ENCODE measurements at regions not wholly inside any gene's neighbourhood (a gene's known extent, or its start where the extent isn't known, plus 50 kb on each side); places are given as distances from the start of the nearest gene placed in this dataset.
"Not testable (repeated sequence)": the region's sequence is repeated elsewhere in the genome, so short reads cannot be mapped to it uniquely, and the experiment has no call there.

DNA sequence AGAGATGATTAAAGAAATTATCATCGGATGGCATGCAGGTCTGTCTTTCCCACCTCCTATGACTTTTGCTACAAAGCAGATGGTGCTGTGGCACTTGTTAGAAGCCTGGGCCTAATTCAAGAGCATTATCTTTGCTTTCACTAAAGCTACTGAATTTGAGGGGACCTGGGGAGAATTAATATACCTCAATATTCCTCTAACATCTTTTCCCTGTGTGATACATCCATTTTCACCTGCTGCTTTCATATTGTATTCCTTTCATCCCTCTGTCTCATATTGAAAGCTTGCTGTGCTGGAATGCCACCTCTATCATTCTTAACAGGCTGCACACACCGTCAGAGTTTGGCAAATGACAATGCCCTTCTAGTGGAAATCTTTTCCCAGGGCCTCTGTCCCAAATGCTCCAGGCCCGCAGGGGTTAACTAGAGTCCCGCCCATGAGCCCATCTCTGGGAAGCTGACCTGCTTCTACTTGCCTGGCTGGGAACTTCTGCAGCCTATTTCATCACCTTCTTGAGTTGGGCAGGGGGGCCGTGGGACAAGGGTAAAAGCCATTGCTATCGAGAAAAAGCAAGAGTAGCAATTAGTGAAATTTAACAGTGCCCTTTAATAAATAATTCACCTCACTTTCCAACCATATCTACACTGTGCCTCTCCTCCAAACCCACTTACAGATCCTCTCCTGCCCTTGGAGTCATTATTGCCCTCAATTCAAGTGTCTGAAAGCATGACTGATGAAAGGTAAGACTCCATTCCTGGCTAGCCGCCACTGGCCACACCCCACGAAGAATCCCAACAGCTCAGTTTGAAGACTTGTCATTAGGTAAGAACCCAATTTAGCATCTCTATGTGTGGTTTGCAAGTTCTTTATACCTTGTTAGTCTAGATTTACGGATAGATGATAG, 126.7 kb upstream of the BTG1 start:
- no peak for DNase-seq (ENCODE audit: low read depth in 3 of 3)

DNA sequence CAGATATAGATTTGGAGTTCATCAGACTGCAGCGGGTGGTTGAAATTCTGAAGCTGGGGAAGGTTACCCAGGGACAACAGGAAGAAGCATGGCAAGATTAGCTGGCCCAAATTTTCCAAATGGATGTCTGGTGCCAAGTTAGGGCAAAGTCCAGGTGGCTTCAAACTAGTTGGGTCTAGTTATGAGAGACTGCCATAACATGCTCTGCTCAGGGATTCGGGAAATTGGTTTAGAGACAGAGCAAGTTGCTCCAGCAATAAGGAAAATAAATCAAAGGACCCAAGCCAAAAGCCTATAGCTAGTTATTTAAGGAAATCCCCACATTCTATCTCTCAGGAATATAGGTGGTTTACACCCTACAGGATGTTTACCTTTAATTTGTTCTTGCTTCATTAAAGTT, 125.7 kb upstream of the BTG1 start:
- DNase-seq (ENCODE audit: low read depth in 3 of 3): no peak

DNA sequence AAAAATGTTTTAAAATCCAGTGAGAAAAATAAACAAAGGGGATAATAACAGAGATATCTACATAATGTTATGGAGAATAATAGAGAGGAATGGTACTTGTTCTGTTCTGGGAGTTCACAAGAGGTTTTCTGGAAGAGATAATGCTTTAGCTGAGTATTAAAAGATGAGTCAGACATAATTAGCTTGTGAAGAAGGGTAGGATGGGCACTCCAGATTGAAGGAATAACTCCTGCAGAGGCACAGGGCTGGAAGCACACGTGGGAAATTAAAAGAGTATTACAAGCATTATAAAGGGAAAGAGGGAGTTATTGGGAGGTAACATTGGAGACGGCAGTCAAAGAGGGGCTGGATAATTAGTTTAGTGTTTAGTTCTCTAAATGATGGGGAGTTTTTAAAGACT, 124.9 kb upstream of the BTG1 start:
- no peak for DNase-seq (ENCODE audit: low read depth in 3 of 3)

DNA sequence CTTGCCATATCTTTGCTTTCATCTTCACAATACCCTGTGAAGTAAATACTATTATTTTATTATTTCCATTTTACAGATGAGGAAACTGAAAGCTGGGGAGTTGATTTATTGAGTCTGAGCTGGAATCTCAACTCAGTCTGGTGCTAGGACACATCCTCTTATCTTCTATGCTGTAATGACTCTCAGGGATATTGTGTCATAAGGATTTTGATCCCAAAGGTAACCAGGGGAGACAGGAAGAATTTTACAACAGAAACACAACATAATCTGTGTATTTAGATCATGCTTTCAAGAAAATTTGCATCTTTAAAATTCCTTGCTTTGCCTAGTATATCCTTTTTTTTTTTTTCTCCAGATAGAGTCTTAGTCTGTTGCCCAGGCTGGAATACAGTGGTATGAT, 123.3 kb upstream of the BTG1 start:
- no peak for DNase-seq (ENCODE audit: low read depth in 3 of 3)

DNA sequence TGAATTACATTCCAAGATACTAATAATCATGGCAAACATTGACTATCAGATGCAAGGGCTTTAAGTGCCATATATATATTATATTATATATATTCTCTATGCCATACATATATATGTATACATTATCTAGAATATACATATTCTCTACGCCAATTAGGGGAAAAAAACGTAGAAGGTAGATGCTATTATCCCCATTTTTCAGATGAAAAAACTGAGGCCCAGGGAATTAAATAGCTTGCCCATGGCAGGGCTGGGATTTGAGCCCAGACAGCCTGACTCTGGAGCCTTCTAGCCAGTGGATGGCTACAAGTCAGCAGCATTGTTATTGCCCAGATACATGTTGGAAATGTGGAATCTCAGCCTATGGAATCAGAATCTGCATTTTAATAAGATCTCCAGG, 116.0 kb upstream of the BTG1 start:
- no peak for DNase-seq (ENCODE audit: low read depth in 3 of 3)

DNA sequence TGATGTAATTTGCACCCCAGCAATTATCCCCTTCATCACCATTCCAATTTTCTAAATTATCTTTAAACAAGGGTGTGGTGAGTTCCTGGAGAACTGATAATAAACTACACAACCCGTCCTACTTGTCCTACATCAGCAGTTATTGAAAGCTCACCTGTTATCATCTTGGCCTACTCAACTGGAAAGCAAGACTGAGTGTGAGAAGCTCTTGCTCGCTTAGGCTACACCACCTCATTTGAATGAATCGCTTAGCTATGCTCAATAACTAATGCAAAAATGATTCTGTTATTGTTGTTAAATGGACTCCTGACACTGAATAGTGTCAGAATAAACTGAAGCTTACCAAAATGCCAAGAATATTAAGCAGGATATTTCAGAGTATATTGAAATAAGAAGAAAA, 115.4 kb upstream of the BTG1 start:
- DNase-seq (ENCODE audit: low read depth in 3 of 3): no peak

DNA sequence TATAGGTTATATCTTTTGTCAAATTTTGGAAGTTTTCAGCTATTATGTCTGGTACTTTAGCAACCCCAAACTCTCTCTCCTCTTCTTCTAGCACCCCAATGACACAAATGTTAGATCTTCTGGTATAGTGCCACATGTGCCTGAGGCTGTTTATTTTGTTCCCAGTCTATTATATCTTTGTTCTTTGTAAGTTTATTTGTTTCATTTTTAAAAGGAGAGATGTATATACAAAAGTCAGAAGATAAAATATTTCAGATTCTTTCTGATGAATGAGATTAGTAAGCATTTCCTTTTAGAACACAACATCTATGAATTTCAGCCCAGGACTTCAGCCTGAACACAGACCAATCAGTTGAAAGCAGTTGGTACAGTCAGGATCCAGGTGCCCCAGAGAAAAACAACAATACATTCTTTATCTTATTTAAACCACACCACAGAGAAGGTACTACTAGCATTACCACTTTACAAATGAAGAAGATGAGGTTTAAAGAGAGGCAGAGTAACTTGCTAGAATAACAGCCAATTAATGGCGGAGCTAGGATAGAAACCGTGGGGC, 114.1 kb upstream of the BTG1 start:
- DNase-seq (ENCODE audit: low read depth in 3 of 3): no peak

DNA sequence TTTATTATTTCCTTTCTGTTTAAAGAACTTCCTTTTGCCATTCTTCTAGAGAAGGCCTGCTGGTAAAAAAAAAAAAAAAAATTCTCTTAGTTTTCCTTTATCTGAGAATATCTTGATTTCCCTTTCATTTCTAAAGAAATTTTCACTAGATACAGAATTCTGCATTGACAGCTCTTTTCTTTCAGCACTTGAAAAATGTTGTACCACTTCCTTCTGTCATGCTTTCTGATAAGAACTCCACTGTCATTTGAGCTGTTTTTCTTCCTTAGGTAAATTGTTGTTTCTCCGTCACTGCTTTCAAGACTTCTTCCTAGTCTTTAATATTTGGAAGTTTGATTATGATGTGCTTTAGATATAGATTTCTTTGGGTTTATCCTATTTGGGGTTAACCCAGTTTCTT, 113.6 kb upstream of the BTG1 start:
- no peak for DNase-seq (ENCODE audit: low read depth in 3 of 3)

DNA sequence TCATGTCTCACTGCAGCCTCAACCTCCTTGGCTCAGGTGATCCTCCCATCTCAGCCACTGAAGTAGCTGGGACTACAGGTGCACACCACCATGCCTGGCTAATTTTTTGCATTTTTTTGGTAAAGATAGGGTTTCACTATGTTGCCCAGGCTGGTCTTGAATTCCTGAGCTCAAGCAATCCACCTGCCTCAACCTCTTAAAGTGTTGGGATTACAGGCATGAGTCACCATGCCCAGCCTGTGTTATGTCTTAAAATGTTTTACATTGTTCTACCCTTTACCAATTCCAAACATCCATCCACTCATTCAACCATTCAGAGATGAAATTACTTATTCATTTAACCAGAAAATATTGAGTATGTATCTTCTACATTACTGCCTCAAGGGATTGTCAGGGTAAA, 111.6 kb upstream of the BTG1 start:
- DNase-seq (ENCODE audit: low read depth in 3 of 3): no peak

DNA sequence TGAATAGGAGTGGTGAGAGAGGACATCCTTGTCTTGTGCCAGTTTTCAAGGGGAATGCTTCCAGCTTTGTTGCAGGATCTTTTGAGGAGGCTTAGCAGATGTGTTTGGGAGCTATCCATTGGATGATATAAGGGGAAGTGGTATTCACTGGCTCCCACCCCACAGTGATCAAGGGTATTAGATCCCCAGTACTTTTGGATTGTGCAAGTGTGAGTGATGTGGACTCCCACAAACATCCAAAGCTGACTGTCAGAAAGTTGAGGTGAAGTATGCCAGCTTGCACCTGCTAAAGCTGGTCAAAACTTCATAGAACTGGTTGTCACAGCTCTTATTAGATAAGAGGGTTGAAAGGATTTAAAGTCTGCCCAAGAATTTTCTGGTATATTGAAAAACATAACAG, 110.1 kb upstream of the BTG1 start:
- DNase-seq (ENCODE audit: low read depth in 3 of 3): no peak

DNA sequence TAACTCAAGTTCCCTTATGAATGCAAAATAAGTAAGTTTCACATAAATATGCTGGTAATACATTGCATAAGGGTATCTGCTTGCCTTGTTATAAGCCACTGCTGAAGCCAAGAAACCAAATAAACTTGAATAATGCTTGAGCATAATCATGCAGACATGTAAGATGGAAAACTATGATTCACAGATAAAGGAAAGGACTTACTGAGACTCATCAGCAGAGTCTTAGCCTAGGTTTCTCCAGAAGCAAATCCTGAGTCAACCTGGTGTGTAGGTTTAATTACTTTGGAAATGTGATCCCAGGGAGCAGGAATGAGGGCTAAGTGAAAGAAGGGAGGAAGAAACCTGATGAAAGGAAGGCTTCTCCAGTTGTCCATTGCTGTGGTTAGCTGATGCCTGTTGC, 107.7 kb upstream of the BTG1 start:
- DNase-seq (ENCODE audit: low read depth in 3 of 3): no peak

DNA sequence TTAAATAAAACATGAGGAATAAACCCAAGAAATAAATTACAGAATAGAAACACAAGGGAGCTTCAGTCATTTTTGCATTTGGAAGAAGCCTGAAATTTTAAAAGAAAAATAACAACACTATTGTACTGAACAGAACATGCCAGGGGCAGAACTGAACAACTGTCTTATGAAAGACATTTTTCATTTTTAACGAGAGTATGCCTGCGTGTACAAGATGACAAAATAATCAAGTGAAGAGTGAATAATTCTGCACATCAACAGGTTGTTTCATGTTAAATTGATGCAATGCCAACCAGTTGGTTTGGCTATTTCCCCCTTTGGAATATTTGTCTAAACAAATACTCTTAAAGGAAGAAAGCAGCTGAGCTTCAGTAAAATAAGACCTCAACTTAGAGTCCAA, 103.3 kb upstream of the BTG1 start:
- DNase-seq (ENCODE audit: low read depth in 3 of 3): no peak

DNA sequence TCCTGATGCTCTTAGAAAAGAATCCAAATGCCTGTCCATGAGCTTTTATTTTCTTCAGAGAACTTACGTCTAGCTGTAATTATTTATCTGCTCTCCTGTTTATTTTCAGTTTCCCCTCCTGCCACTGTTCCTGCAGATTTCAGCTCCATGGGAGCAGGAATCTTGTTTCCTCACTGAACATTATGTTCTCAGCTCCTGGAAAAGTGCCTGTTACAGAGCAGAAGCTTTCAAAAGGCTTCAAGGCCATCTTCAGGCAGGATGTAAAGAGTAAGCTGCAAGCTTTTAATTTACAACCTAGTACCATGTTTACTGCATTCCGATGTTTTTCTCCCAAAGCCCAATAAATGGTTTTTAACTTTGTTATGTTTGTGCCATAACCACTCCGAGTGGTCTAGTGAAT, 98.4 kb upstream of the BTG1 start:
- no peak for DNase-seq (ENCODE audit: low read depth in 3 of 3)

DNA sequence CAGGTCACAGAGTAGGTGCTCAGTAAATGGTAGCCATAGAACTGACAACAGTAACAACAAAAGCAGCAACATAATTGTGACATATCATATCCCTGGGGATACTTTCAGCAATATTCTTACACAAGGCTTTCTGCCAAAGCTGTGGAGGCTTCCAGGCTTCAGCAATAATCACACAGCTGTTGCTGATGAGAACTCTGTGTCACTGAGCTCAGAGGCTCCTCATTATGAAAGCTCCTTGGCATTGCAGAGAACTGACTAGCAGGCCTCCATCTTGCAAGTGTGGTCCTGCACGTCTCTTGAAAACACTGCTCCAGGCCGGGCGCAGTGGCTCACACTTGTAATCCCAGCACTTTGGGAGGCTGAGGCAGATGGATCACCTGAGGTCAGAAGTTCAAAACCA, 97.3 kb upstream of the BTG1 start:
- DNase-seq (ENCODE audit: low read depth in 3 of 3): no peak

DNA sequence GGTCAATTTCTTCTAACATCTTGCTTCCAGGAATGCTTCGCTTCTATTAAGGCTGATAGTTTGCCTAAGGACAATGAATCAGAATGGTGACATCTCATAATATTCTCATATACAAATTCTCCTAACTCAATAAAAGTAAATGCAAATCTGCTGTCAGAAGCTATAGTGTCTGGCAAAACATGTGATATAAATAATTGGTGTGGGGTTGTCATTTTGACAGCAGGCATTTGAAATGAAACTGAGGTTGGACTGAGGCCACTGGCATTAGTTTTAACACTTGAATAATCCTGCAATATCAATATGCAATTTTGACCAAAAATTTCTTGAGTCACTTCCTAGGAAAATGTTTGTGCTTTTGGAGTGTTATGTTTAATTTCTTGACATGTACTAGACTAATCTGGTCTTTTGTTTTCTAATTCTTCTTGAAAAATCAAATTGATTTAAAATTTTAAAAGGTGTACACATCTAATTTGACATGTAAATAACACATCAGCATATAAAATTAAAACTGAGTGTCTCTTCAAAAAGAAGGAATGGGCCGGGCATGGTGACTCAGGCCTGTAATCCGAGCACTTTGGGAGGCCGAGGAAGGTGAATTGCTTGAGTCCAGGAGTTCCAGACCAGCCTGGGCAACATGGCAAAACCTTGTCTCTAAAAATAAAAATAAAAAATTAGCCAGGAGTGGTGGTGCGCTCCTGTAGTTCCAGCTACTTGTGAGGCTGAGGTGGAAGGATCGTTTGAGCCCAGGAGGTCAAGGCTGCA, 92.3 kb upstream of the BTG1 start:
- no peak for DNase-seq (ENCODE audit: low read depth in 3 of 3)

DNA sequence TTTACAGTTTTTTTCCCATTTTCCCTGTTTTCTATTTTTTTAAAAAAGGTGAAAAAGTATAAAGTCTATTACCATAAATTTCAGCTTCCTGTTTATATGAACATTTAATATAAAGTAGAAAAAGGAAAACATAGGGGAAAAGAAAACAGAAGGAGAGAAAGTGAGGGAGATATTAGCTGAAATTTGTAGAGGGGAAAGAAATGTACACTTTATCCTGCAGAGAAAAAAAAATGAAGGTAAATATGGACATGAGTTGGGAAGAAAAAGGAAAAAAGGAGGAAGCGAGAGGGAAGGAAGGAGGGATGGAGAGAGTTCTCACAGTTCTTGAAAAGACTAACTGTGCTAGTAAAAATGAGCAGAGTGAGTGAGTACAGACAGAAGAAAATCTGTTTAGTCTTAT, 91.6 kb upstream of the BTG1 start:
- no peak for DNase-seq (ENCODE audit: low read depth in 3 of 3)

DNA sequence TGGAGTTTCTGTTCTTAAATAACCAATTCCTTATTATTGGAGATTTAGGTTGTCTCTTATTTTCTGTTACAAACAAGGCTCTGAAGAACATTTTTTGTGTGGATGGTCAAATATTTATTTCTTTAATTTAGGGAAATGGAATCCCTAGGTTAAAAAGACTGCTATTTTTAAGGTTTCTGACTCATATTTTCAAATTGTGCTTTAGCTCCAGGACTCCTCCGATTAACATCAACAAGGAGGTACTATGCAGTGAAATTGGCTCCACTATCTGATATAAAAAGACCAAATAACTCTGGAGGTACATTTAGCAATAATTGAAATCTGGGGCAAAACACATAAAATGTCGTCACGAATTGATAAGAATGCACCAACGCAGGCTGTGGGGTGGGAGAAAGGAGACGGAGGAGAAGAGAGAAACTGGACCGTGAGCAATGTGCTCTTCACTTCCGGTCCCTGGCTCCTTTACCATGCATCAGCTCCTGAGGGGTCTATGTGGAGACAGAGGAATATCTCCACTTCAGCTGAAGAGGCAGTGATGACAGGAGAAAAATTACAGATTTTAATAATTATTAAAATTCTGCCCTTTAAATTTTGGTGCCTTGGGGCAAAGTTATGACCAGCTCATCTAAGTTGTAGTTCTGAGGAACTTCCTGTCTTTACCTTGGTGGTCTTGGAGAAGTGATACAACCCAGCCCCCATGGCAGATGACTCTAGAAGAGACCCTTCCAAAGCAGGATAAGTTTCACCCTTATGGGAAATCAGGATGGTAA, 90.2 kb upstream of the BTG1 start:
- no peak for DNase-seq (ENCODE audit: low read depth in 3 of 3)

DNA sequence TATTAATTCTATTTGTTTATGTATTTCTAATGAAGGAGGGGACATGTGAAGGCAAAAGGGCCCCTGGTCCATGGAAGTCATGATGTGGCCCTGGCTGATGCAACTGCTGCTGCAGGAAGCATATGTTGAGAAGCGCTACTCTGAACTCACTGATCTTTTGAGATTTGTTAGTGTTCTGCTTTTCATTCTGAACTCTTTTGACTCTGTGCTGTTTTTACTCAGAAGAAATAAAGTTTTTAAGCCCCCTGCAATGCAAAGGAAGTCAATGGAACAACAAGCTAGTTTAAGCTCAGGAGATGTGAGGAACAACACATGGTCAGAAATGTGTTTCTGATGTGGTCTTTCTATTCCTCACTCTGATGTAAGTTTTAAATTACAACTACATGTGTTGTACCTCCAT, 88.9 kb upstream of the BTG1 start:
- DNase-seq (ENCODE audit: low read depth in 3 of 3): no peak

DNA sequence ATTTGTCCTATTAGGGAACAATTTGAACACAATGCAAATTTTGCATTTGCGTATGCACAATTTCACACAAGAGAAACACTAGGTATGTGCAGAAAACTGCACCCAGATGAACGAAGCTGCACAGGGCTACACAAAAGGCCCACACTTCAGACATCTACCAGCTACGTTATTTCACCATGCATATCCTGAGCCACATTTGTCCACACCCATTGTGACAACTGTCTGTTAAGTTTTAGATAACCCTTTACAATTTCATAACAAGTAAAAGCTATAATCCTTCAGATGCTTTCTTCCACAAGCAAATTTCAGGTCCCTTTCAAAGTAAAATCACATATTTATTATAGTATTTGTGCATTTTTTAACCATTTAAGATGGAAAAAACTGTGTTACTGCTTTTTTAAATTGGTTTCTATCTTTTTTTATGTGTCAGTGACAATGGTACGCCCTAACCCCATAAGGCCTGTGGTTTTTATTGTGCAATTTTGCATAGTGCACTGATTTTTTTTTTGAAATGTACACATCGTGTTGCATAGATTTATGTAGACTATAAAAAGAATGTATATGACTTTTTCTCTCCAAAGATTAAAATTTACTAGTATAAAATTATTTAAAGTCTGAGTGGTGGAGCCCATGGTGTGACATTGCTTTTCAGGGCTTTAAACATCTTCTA, 87.8 kb upstream of the BTG1 start:
- no peak for DNase-seq (ENCODE audit: low read depth in 3 of 3)

DNA sequence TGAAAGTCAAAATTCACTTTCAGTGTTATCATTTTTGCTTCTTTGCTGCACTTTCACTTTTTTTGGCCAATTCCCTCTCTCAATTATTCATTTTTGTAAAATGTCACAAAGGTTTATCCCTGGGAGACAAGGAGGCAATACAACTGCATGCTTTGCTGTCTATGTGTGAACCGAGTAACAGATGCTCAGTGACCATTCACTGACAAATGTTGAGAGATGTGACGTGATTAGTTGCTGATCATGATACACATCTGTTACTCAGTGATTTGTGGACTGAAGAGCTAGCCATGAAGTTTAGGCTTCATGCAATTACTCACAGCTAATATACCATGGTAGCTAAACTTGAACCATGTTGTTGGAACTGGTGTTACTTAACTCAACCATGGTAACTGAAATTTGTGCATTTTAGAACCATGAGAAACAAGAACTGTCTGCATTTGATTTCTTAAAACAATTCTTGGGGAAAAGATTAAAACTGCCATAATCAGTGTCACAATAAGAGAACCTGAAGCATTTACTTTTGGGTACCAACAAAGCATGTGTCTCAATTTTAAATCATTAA, 86.8 kb upstream of the BTG1 start:
- not testable (repeated sequence) for DNase-seq (ENCODE audit: low read depth in 3 of 3)

DNA sequence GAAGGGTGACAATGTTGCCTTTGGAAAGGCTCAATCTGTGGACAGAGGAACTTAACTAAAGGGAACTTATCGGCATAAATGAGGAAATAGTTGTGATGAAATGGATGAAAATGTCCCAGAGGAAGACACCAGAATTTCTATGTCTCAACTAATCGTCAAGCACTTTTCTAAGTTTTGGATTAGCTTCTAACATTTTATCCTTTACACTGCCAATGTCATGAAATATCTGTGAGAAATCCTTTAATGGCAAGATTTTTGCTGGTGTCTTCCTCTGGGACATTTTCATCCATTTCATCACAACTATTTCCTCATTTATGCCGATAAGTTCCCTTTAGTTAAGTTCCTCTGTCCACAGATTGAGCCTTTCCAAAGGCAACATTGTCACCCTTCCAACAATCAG, 86.3 kb upstream of the BTG1 start:
- not testable (repeated sequence) for DNase-seq (ENCODE audit: low read depth in 3 of 3)
